Smooth muscle cell (in vitro differentiated cells): ENCODE measurements at regions not wholly inside any gene's neighbourhood (a gene's known extent, or its start where the extent isn't known, plus 50 kb on each side); places are given as distances from the start of the nearest gene placed in this dataset.
A peak's percentile ranks its signal among the peaks of the same experiment; 100 is the strongest.

Experiments
- DNase-seq: peaks from one replicate; lab custom pipeline; 2025; ENCODE audit not compliant: unreplicated experiment; lab: John Stamatoyannopoulos, UW
- H2AFZ ChIP-seq: fragments of 200-600 bp; sonication (generic); 2 replicates; pipeline ENCODE4 v1.6.0; 2016; ENCODE audit warnings: antibody characterized with exemption, low read depth, mild to moderate bottlenecking
- H3F3A ChIP-seq: fragments of 200-600 bp; sonication (generic); 2 replicates; pipeline ENCODE4 v1.6.0; 2017; ENCODE audit warnings: antibody characterized with exemption, low read depth
- H3K27ac ChIP-seq: fragments of 200-600 bp; sonication (generic); 2 replicates; pipeline ENCODE4 v1.5.1; 2016; ENCODE audit warnings: low read depth, mild to moderate bottlenecking
- H3K27me3 ChIP-seq: fragments of 200-600 bp; sonication (generic); 2 replicates; pipeline ENCODE4 v1.6.1; 2016; ENCODE audit warnings: low read depth, mild to moderate bottlenecking
- H3K36me3 ChIP-seq: fragments of 200-600 bp; sonication (generic); 2 replicates; pipeline ENCODE4 v1.5.1; 2016; ENCODE audit warnings: low read depth
- H3K4me1 ChIP-seq: fragments of 200-600 bp; sonication (generic); 2 replicates; pipeline ENCODE4 v1.5.1; 2016; ENCODE audit warnings: low read depth
- H3K4me2 ChIP-seq: fragments of 200-600 bp; sonication (generic); 2 replicates; pipeline ENCODE4 v1.6.0; 2016; ENCODE audit warnings: mild to moderate bottlenecking
- H3K4me3 ChIP-seq: fragments of 200-600 bp; sonication (generic); 2 replicates; pipeline ENCODE4 v1.5.1; 2016; ENCODE audit warnings: mild to moderate bottlenecking
- H3K79me2 ChIP-seq: fragments of 200-600 bp; sonication (generic); 2 replicates; pipeline ENCODE4 v1.6.0; 2016; ENCODE audit warnings: low read depth, mild to moderate bottlenecking
- H3K9ac ChIP-seq: fragments of 200-600 bp; sonication (generic); 2 replicates; pipeline ENCODE4 v1.6.0; 2016; ENCODE audit warnings: low read depth
- H3K9me3 ChIP-seq: fragments of 200-600 bp; sonication (generic); replicated peaks from 2 replicates; pipeline ENCODE4 v1.5.1; 2016; ENCODE audit warnings: low read depth
- H4K20me1 ChIP-seq: fragments of 200-600 bp; sonication (generic); 2 replicates; pipeline ENCODE4 v1.6.0; 2016; ENCODE audit warnings: low read depth
- CTCF ChIP-seq: fragments of 200-600 bp; sonication (generic); IDR thresholded peaks from 2 replicates; pipeline ENCODE4 v1.5.1; 2017; ENCODE audit warnings: borderline replicate concordance, mild to moderate bottlenecking, antibody characterized with exemption; ENCODE audit not compliant: insufficient read depth, poor library complexity, severe bottlenecking
- WGBS: methylation state at CpG from one replicate; pipeline ENCODE4 v1.1.7; 2016; ENCODE audit warnings: low lambda C conversion rate; 5-methylcytosine and 5-hydroxymethylcytosine counted together

DNA sequence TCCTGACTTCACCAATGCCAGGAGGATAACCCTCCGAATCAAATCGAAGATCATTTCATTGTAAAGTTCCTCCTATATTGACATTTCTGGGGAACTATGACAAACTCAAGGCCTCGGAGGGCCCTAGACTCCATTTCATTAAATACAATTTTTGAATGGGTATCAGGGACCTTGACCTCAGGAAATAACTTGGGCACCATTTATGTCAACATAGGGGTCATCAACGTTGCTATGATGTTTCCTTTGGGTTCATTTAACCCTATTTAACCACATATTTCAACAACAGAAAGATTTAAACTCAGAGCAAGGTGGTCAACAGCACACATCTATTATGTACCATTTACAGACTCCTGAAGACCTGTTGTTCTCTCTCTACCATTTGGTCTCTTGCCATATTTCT is 395.1 kb downstream of the TRIML1 start:
- H2AFZ ChIP-seq, result no peak overlapping the region
- WGBS, result 89% methylated on average over 4 of the region's 4 CpGs
- H3K79me2 ChIP-seq, result no peaks in the 10 kb centered on the region
- H3K9ac ChIP-seq, result no peak overlapping the region
- H3K27ac ChIP-seq, result no peak overlapping the region
- H3K4me3 ChIP-seq, result no peak overlapping the region
- no peak overlapping the region for H3K4me2 ChIP-seq
- no peaks in the 10 kb centered on the region for H3K27me3 ChIP-seq
- no peak for DNase-seq
- no peaks in the 10 kb centered on the region for H3F3A ChIP-seq
- no peaks in the 10 kb centered on the region for H4K20me1 ChIP-seq
- H3K4me1 ChIP-seq, result no peaks in the 10 kb centered on the region
- H3K36me3 ChIP-seq, result peaks cover 3% of the 10 kb centered on the region
- H3K9me3 ChIP-seq, result no peaks in the 10 kb centered on the region
- TF ChIP-seq CTCF, result no peak

- H3K9me3 ChIP-seq, result no peaks in the 10 kb centered on the region
- no peak overlapping the region for H3K4me2 ChIP-seq
- H3K4me3 ChIP-seq, result no peak overlapping the region
- DNase-seq, result no peak
- no peaks in the 10 kb centered on the region for H3K79me2 ChIP-seq
- TF ChIP-seq CTCF, result no peak
- H3F3A ChIP-seq, result no peaks in the 10 kb centered on the region
- WGBS, result 94% methylated on average over 6 of the region's 6 CpGs
- H3K27me3 ChIP-seq, result no peaks in the 10 kb centered on the region
- no peak overlapping the region for H3K27ac ChIP-seq
- H3K36me3 ChIP-seq, result peaks cover 6% of the 10 kb centered on the region
- H2AFZ ChIP-seq, result no peak overlapping the region
- H3K4me1 ChIP-seq, result no peaks in the 10 kb centered on the region
- H3K9ac ChIP-seq, result no peak overlapping the region
- H4K20me1 ChIP-seq, result no peaks in the 10 kb centered on the region
Measured at GRCh38 chr4:188534917-188535316, 395.7 kb downstream of the TRIML1 start.

DNA sequence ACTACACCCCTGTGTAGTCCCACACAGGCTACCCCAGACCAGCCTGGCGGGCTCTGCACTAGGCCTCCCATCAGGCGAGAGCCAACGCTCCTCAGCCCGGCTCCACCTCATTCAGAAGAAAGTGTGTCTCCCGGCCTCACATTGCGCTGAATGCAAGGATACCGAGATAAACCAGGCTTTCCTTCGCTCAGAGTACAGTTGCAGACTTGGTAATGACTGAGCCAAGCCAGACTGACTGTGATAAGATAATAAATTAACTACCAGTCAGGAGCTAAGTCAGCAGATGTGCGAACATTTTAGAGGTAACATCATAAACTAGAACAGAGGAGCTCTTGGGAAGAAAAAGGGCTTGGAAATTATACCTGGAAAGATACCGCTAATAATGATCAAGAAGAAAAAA is 397.6 kb downstream of the TRIML1 start:
- 45% methylated on average over 10 of the region's 10 CpGs for WGBS

More for the DNA sequence above, 397.6 kb downstream of the TRIML1 start:
- no peak overlapping the region for H3K9ac ChIP-seq
- no peaks in the 10 kb centered on the region for H3K79me2 ChIP-seq
- H3K27ac ChIP-seq, result no peak overlapping the region
- H3K9me3 ChIP-seq, result no peaks in the 10 kb centered on the region
- H3K27me3 ChIP-seq, result no peaks in the 10 kb centered on the region
- no peak overlapping the region for H3K4me3 ChIP-seq
- DNase-seq, result no peak
- H3K4me1 ChIP-seq, result no peaks in the 10 kb centered on the region
- peaks cover 6% of the 10 kb centered on the region for H3K36me3 ChIP-seq
- H4K20me1 ChIP-seq, result no peaks in the 10 kb centered on the region
- H3K4me2 ChIP-seq, result peak overlapping the region; percentile 12
- no peak for TF ChIP-seq CTCF
- no peak overlapping the region for H2AFZ ChIP-seq
- H3F3A ChIP-seq, result no peaks in the 10 kb centered on the region
